Brain microvascular endothelial cell (primary cell): ENCODE measurements at regions not wholly inside any gene's neighbourhood (a gene's known extent, or its start where the extent isn't known, plus 50 kb on each side); places are given as distances from the start of the nearest gene placed in this dataset.

ENCODE experiments used
- DNase-seq: peaks from one replicate; pipeline ENCODE4 v3.0.0-alpha.2; 2020
- H3K27ac ChIP-seq: fragments of 250-450 bp; sonication (Bioruptor Pico); 2 replicates; pipeline ENCODE4 v1.5.1; 2020; ENCODE audit warnings: mild to moderate bottlenecking, moderate library complexity
- H3K27me3 ChIP-seq: fragments of 250-450 bp; sonication (Bioruptor Pico); replicated peaks from 2 replicates; pipeline ENCODE4 v1.5.1; 2020; ENCODE audit warnings: mild to moderate bottlenecking
- H3K36me3 ChIP-seq: fragments of 250-450 bp; sonication (Bioruptor Pico); replicated peaks from 2 replicates; pipeline ENCODE4 v1.5.1; 2020; ENCODE audit warnings: mild to moderate bottlenecking
- H3K4me3 ChIP-seq: 2 replicates; pipeline ENCODE4 v1.5.1; 2011; ENCODE audit warnings: low read depth, mild to moderate bottlenecking, control low read depth, low read length, moderate library complexity
- in situ Hi-C: cut with HindIII; loops from 2 replicates; pipeline ENCODE4 v1.10.0; 2017; ENCODE audit warnings: low sequenced_read_pairs, low pct_ligation_motif_present
- TF ChIP-seq, protein P1 (sequence below): IDR thresholded peaks from 2 replicates; pipeline ENCODE4 v1.5.1; 2011; ENCODE audit warnings: low read depth, mild to moderate bottlenecking, moderate library complexity, low read length, control low read depth, inconsistent platforms; ENCODE audit errors: missing control alignments

DNA sequence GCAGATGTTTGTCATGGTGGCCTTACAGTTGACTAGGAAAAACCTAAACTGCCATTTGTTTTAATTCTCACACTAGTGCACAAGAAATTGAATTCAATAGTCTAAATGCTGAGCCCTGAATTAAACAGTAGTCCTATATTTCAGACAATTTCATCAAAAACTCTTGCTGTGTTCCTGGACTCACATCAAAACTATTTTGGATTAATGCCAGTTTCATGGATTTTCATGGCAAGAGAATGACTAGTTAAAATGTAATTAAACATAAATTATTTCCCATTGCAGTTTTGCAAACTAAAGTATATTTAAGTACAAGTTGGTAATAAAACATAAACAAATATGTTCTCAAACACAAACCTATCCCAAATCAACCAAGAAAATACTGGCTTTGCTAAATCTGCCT, 468.0 kb upstream of the PRICKLE1 start:
- H3K36me3 ChIP-seq, result no peaks in the 10 kb centered on the region
- H3K27me3 ChIP-seq, result no peaks in the 10 kb centered on the region
- H3K27ac ChIP-seq, result no peak overlapping the region
- TF ChIP-seq, protein P1, sequence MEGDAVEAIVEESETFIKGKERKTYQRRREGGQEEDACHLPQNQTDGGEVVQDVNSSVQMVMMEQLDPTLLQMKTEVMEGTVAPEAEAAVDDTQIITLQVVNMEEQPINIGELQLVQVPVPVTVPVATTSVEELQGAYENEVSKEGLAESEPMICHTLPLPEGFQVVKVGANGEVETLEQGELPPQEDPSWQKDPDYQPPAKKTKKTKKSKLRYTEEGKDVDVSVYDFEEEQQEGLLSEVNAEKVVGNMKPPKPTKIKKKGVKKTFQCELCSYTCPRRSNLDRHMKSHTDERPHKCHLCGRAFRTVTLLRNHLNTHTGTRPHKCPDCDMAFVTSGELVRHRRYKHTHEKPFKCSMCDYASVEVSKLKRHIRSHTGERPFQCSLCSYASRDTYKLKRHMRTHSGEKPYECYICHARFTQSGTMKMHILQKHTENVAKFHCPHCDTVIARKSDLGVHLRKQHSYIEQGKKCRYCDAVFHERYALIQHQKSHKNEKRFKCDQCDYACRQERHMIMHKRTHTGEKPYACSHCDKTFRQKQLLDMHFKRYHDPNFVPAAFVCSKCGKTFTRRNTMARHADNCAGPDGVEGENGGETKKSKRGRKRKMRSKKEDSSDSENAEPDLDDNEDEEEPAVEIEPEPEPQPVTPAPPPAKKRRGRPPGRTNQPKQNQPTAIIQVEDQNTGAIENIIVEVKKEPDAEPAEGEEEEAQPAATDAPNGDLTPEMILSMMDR, result no peak
- in situ Hi-C loops, result no loop called here
- no peak for DNase-seq
- no peak overlapping the region for H3K4me3 ChIP-seq

DNA sequence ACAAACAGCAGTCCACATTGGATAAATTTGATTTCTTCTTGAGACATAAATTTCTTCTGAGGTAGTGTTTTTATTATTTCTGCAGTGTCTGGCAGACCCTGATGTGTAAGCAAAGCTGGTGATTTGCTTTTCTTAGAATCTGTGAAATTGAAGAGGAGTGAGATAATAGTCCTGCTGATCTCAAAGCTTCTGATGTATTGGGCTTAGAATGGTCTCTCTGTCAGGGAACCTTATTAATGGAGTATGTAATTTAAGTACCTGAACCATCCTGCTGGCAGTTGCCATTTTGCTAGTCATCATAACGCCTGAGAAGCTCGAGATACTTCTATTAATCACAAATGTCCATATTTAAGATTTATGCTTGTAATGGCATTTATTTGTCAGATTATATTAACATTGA, 464.5 kb upstream of the PRICKLE1 start:
- DNase-seq, result no peak
- Histone ChIP-seq H3K27me3 (no peaks in the 10 kb centered on the region), H3K36me3 (no peaks in the 10 kb centered on the region), H3K27ac (no peak overlapping the region), H3K4me3 (no peak overlapping the region)
- in situ Hi-C loops, result no loop called here
- TF ChIP-seq, protein P1, result no peak

DNA sequence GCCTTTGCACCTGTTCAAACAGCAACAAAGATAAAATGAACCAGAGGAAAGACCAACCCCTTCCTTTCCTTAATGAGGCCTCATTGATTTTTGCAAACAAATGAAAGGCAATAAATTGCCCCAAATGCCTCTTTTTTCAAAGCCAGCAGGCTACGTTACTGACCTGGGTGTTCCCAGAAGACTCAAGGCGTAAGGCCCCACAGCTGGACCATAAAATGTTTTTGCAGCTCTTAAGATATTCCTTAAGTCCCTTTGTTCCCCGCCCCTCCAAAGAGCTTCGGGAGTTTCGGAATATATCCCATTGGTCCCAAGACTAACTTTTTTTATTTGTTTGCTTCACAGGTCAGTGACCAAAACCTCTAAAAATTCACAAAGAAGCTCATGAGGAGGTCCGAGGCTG, 462.9 kb upstream of the PRICKLE1 start:
- Histone ChIP-seq H3K36me3 (no peaks in the 10 kb centered on the region), H3K27ac (no peak overlapping the region)
- in situ Hi-C loops, result no loop called here

DNA sequence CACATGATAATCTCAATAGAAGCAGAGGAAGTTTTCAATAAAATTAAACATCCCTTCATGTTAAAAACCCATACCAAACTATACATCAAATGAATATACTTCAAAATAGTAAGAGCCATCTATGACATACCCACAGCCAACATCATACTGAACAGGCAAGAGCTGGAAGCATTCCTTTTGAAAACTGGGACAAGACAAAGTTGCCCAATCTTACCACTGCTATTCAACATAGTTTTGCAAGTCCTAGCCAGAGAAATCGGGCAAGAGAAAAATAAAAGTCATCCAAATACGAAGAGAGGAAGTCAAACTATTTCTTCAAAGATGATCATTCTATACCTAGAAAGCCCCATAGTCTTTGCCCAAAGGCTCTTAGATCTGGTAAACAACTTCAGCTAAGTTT, 454.7 kb upstream of the PRICKLE1 start:
- in situ Hi-C loops, result no loop called here
- TF ChIP-seq, protein P1, result no peak
- no peaks in the 10 kb centered on the region for H3K27me3 ChIP-seq
- H3K4me3 ChIP-seq, result no peak overlapping the region
- DNase-seq, result no peak
- no peak overlapping the region for H3K27ac ChIP-seq
- H3K36me3 ChIP-seq, result no peaks in the 10 kb centered on the region

More for the DNA sequence above, 462.9 kb upstream of the PRICKLE1 start:
- DNase-seq, result no peak
- no peak overlapping the region for H3K4me3 ChIP-seq
- H3K27me3 ChIP-seq, result no peaks in the 10 kb centered on the region
- TF ChIP-seq, protein P1, result no peak

DNA sequence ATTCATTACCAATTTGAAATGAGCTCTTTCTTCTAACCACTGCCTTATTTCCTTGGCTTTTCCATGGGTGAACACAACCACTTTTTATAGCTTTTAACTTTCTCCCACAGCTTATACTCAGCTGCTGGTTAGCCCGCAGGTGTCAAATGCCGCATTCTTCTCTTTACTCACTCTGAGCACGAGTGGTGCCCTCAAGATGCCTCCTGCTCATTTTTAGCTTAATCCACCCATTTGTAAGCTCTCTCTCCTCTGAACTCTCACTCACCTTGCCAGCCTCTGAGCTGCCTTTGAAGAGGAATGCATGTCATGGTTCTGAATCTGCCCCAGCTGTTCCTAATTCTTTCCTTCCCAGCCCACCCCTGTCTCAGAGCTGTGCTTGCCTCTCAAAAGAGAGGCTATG, 449.4 kb upstream of the PRICKLE1 start:
- Histone ChIP-seq H3K36me3 (no peaks in the 10 kb centered on the region), H3K27me3 (no peaks in the 10 kb centered on the region), H3K27ac (no peak overlapping the region), H3K4me3 (no peak overlapping the region)
- TF ChIP-seq, protein P1, result no peak
- no peak for DNase-seq
- in situ Hi-C loops, result no loop called here

DNA sequence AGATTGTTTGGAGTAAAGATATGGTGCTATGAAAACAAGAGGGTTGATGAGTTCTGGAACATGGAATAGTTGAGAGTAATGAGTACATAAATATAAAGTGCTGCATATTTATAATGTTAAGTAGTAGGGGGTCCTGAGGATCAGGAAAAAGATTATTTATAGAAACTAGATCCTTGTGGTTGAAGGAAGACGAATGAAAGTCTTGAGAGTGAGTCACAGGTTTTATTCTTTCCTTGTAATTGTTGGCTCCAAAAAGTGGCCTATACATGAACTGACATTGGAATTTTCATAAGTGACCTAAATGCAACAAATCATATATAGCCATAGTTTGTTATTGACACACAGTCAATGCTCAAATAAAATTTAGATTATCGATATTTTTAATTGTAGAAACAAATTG, 440.4 kb upstream of the PRICKLE1 start:
- no peak overlapping the region for H3K27ac ChIP-seq
- peak; percentile 18 for DNase-seq
- in situ Hi-C loops, result no loop called here
- no peaks in the 10 kb centered on the region for H3K36me3 ChIP-seq
- H3K4me3 ChIP-seq, result no peak overlapping the region
- no peaks in the 10 kb centered on the region for H3K27me3 ChIP-seq
- TF ChIP-seq, protein P1, result no peak
